Activated T-helper 2 cell treated with anti-CD3 and anti-CD28 coated beads, Interferon-gamma antibody, Interleukin-2, Interleukin-4, amounts not matched to agents 10 μg/mL and 5 μg/mL and 100 μg/mL, durations not matched to agents 14 hours and 24 hours and 36 hours (primary cell): ENCODE measurements at regions not wholly inside any gene's neighbourhood (a gene's known extent, or its start where the extent isn't known, plus 50 kb on each side); places are given as distances from the start of the nearest gene placed in this dataset.

Experiments
- DNase-seq: peaks from one replicate; pipeline ENCODE4 v3.0.0; 2021; ENCODE audit warnings: low spot score
- H3K27ac Mint-ChIP-seq: one replicate; pipeline ENCODE4 v1.8.0; 2021; ENCODE audit warnings: mixed read lengths
- H3K27me3 Mint-ChIP-seq: one replicate; pipeline ENCODE4 v1.8.0; 2021; ENCODE audit warnings: low read depth, mixed read lengths
- H3K36me3 Mint-ChIP-seq: one replicate; pipeline ENCODE4 v1.8.0; 2021; ENCODE audit warnings: low read depth, mixed read lengths
- H3K4me1 Mint-ChIP-seq: one replicate; pipeline ENCODE4 v1.8.0; 2021; ENCODE audit warnings: low read depth, mixed read lengths
- H3K4me3 Mint-ChIP-seq: one replicate; pipeline ENCODE4 v1.8.0; 2021; ENCODE audit warnings: low read depth, mild to moderate bottlenecking, moderate library complexity, mixed read lengths
- H3K9me3 Mint-ChIP-seq: one replicate; pipeline ENCODE4 v1.8.0; 2021; ENCODE audit warnings: mixed read lengths
- intact Hi-C: fragments of 100-400 bp; cut with micrococcal nuclease; formaldehyde crosslinking; loops from one replicate; pipeline ENCODE4 v1.15.1; 2023

DNA sequence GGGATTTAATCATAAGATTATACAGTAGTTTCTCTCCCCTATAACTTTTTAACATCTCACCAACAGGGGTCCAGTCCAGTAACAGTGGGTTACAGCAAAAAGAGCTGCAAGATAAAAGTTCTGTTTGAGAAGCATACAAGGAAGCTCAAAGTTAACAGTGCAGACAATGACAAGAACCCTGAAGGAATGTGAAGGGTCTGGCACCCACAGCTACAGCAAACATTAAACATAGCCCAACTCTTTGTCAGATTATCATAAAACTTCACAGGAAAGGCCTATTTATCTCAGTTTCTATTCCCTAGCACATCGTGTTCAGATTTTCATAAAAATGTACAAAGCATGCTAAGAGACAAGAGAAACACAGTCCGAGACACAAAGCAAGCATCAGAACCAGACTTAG lies 309.4 kb downstream of the DIRAS2 start:
- Mint-ChIP-seq H3K27ac (no peak overlapping the region), H3K4me3 (no peak overlapping the region), H3K27me3 (peaks cover 17% of the 10 kb centered on the region), H3K36me3 (no peaks in the 10 kb centered on the region), H3K4me1 (no peaks in the 10 kb centered on the region), H3K9me3 (no peaks in the 10 kb centered on the region)
- no peak for DNase-seq
- intact Hi-C loops = no loop called here

DNA sequence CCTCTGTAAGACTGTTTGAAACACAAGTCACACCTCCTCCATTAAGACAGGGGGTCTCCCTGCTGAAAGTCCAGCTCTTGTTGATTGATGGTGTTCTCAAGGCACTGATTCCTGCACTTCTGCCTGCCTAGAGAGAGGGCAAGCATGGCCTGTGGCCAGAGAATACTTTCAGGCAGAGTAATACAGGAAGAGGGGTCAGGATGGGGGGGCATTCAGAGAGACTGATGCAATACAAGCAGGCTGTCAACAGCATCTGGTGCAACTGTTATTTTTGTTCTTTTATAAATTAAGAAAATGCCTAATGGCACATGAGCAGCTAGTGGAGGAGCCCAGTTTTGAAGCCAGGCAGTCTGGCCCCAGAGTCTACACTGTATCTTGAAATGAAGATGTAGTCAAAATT lies 302.2 kb downstream of the DIRAS2 start:
- Mint-ChIP-seq H3K36me3 (no peaks in the 10 kb centered on the region), H3K4me3 (no peak overlapping the region), H3K27ac (no peak overlapping the region), H3K4me1 (no peaks in the 10 kb centered on the region), H3K27me3 (peaks cover 11% of the 10 kb centered on the region), H3K9me3 (no peaks in the 10 kb centered on the region)
- DNase-seq = no peak
- intact Hi-C loops = no loop called here

DNA sequence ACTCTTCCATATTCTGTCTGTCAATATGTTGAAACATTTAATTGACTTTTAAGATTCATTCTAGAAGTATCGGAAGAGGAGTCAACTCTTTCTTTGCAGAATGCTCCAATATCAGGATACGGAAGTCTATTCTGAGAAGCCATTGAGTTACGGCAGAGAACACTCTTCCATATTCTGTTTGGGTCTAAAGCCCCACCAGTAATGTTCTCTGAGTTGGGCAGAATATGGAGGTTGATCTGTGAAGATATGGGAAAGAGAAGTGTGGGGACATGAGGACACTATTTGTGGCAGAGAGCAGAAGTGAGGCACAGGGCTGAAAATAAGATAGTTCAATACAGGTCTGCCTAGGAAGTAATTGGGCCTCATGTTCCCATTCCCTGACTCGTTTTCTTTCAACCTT lies 300.0 kb downstream of the DIRAS2 start:
- no peaks in the 10 kb centered on the region for H3K36me3 Mint-ChIP-seq
- no peaks in the 10 kb centered on the region for H3K4me1 Mint-ChIP-seq
- H3K9me3 Mint-ChIP-seq = no peaks in the 10 kb centered on the region
- no peak overlapping the region for H3K27ac Mint-ChIP-seq
- no peak for DNase-seq
- peaks cover 10% of the 10 kb centered on the region for H3K27me3 Mint-ChIP-seq
- intact Hi-C loops = no loop called here
- no peak overlapping the region for H3K4me3 Mint-ChIP-seq

DNA sequence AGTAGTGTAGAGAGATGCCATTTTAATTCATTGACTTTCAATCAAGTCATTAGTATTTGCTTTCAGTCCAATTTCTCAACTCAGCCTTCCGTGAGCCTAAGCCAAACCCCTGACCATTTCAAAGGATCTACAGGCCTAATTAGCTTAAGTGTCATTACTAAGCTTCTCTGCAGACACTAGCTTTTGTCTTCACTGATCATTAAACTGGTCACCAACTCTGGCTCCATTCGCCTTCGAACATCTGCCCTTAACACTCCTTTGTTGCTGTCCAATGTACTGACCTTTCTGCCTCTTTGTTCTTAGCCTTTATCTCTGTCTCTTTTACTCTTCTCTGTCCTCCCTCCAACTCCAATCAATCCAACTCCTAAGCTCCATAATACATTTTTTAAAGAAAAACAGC lies 299.3 kb downstream of the DIRAS2 start:
- Mint-ChIP-seq H3K4me3 (no peak overlapping the region), H3K27ac (no peak overlapping the region), H3K36me3 (no peaks in the 10 kb centered on the region), H3K27me3 (peaks cover 14% of the 10 kb centered on the region), H3K4me1 (no peaks in the 10 kb centered on the region), H3K9me3 (no peaks in the 10 kb centered on the region)
- no peak for DNase-seq
- intact Hi-C loops = no loop called here

DNA sequence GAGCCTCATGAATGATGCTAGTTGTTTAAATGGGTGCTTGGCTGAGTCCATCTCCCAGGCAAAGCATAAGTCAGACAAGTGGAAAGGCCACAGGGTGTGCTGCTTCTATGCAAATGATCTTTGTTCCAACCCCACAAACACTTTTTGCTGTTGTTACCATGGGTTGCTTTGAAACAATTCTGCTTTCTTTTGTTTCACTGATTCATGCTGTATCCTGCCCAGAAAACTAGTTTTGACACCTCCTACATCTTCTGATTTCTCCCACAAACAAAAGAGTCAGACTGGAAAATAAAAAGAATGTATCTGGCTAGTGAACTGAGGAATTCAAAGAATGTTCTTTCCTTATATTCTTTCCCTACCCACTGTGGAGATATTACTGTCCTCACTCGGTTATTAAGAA lies 298.6 kb downstream of the DIRAS2 start:
- intact Hi-C loops = no loop called here
- Mint-ChIP-seq H3K27ac (no peak overlapping the region), H3K27me3 (peaks cover 13% of the 10 kb centered on the region)

DNA sequence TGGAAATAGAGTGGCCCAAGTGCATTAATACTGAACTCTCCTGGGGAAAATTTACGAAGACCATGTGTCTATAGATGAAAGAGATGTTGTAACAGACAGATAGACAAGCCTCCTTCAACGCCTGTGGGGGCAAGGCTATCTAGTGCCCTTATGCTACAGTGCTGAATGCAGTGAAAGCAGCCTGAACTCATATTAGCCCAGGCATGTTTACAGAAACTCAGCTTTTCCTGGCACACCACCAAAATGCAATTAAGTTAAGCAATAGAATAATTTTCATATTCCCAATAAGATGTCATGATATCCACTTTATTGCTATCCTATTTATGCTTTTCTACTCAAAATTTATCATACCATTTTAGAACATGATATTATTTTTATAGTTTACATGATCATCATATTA lies 277.0 kb downstream of the DIRAS2 start:
- H3K36me3 Mint-ChIP-seq = no peaks in the 10 kb centered on the region
- no peak overlapping the region for H3K4me3 Mint-ChIP-seq
- intact Hi-C loops = no loop called here
- no peak overlapping the region for H3K27ac Mint-ChIP-seq
- H3K9me3 Mint-ChIP-seq = no peaks in the 10 kb centered on the region
- no peaks in the 10 kb centered on the region for H3K4me1 Mint-ChIP-seq
- peaks cover 17% of the 10 kb centered on the region for H3K27me3 Mint-ChIP-seq
- DNase-seq = no peak

More for the DNA sequence above, 298.6 kb downstream of the DIRAS2 start:
- Mint-ChIP-seq H3K36me3 (no peaks in the 10 kb centered on the region), H3K9me3 (no peaks in the 10 kb centered on the region), H3K4me3 (no peak overlapping the region), H3K4me1 (no peaks in the 10 kb centered on the region)
- no peak for DNase-seq

DNA sequence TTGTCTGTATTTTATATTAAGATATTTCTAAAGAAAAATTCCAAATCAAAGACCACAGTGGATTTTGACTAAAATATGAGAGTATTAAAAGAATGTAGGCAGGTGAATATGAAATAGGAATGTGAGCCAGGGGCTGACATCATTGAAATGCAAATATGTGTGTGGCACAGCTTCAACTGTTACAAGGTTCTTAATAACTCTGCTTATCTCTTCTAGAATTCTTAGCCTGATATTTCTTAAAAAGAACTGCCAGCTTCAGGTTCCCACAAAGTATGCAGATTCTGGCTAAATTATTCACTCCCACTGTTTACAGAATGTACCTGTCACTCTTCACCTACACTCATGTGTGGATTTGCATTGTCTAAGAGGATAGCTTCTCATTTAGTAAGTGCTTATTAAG lies 274.4 kb downstream of the DIRAS2 start:
- H3K27me3 Mint-ChIP-seq = peaks cover 23% of the 10 kb centered on the region
- H3K9me3 Mint-ChIP-seq = no peaks in the 10 kb centered on the region
- no peak overlapping the region for H3K4me3 Mint-ChIP-seq
- no peaks in the 10 kb centered on the region for H3K4me1 Mint-ChIP-seq
- intact Hi-C loops = no loop called here
- H3K27ac Mint-ChIP-seq = no peak overlapping the region
- no peak for DNase-seq
- no peaks in the 10 kb centered on the region for H3K36me3 Mint-ChIP-seq

DNA sequence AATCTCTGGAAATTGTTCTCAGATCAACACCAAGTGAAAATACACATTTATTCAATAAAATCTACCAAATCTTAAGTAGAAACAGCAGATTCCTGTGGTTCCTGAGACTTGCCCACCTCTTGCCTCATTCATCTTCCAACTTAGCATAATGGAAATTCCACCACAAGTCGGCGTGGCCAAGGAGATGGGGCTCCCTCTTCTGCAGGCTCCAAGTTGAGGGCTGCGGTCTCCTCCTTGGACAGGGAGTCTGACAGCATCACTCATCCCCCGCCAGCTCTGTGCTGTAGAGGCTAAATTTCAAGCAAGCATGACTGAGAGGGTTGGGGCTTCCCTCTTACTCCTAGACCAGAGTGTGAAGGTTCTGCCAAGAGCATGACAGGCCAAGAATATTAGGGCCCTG lies 273.7 kb downstream of the DIRAS2 start:
- intact Hi-C loops = no loop called here
- H3K4me3 Mint-ChIP-seq = no peak overlapping the region
- no peaks in the 10 kb centered on the region for H3K36me3 Mint-ChIP-seq
- DNase-seq = no peak
- H3K27ac Mint-ChIP-seq = no peak overlapping the region
- peaks cover 23% of the 10 kb centered on the region for H3K27me3 Mint-ChIP-seq
- no peaks in the 10 kb centered on the region for H3K4me1 Mint-ChIP-seq
- no peaks in the 10 kb centered on the region for H3K9me3 Mint-ChIP-seq

DNA sequence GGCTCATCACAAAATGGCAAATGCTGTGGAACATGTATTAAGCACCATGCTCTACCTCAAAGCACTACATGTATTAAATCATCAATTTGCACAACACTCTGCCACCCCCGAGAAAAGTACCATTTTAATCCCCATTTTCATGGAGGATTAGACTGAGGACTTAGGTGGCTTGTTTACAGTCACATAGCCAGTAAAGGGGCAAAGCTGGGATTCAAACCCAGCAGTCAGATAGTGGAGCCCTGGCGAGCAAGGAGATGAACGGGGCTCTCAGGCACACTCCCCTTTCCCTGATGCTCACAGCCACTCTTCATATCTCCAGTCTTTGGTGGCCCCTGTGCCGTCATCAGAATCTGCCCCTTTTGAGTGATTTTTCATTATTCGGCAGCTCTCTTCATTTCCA lies 262.9 kb downstream of the DIRAS2 start:
- H3K27ac Mint-ChIP-seq = no peak overlapping the region

DNA sequence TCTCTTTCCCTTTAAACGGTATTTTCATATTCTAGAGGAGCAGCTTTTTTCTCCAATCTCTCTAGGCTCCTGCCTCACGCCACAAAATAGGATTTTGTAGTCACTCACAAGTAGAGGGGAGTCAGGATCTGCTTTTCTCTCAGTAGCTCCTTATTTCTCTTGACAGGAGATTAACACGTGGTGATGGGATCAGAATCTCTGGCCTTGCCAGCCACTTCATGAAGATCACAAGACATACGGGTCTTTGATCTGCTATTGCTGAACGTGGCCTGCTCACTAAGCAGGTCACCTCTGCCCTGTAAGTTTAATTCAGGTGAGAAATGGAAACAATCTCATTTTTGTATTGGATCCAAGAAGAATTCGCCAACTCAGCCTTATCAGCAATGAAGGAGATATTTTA lies 257.5 kb downstream of the DIRAS2 start:
- H3K9me3 Mint-ChIP-seq = no peaks in the 10 kb centered on the region
- intact Hi-C loops = no loop called here
- H3K27ac Mint-ChIP-seq = no peak overlapping the region
- no peak for DNase-seq
- no peaks in the 10 kb centered on the region for H3K36me3 Mint-ChIP-seq
- H3K4me3 Mint-ChIP-seq = no peak overlapping the region
- H3K27me3 Mint-ChIP-seq = peaks cover 12% of the 10 kb centered on the region
- no peaks in the 10 kb centered on the region for H3K4me1 Mint-ChIP-seq

More for the DNA sequence above, 262.9 kb downstream of the DIRAS2 start:
- no peaks in the 10 kb centered on the region for H3K4me1 Mint-ChIP-seq
- intact Hi-C loops = no loop called here
- DNase-seq = no peak
- H3K4me3 Mint-ChIP-seq = no peak overlapping the region
- no peaks in the 10 kb centered on the region for H3K9me3 Mint-ChIP-seq
- peaks cover 5% of the 10 kb centered on the region for H3K27me3 Mint-ChIP-seq
- no peaks in the 10 kb centered on the region for H3K36me3 Mint-ChIP-seq

DNA sequence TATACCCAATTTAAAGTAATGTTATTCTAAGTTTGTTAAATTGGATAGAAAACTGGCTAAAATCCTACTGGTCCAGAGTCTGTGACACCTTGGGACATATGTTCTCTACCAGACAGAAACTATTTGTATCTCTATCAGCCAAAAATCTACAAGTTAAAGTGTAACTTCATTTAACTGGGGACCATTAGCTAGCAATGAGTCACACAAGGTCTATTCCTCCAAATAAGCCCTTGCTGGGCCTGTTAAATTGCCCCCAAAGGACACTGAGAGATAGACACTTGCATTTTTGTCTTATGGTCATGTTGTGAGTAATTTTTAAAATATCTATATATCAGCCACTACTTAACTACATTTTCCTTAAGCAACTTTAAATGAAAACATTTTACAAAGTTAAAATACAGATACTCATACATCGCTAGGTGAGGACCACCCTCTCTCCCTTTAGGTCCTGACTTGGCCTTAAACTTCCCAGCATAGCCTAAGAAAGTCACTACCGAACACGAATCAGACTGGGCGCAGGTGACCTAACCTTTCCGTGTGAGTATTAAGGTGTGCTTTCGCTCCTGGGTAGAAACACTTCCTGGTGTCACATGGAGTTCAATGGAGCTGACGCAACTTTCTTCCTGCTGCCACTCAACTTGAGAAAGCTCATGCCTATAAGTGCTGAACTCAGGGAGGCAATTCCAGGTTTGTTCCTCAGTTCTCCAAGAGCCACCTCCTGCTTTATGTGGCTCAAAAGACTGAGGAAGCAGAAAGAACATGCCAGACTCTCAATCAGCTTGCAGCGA lies 249.1 kb downstream of the DIRAS2 start:
- no peaks in the 10 kb centered on the region for H3K9me3 Mint-ChIP-seq
- peaks cover 4% of the 10 kb centered on the region for H3K27me3 Mint-ChIP-seq
- no peaks in the 10 kb centered on the region for H3K4me1 Mint-ChIP-seq
- DNase-seq = no peak
- no peak overlapping the region for H3K27ac Mint-ChIP-seq
- no peaks in the 10 kb centered on the region for H3K36me3 Mint-ChIP-seq
- intact Hi-C loops = no loop called here
- no peak overlapping the region for H3K4me3 Mint-ChIP-seq

DNA sequence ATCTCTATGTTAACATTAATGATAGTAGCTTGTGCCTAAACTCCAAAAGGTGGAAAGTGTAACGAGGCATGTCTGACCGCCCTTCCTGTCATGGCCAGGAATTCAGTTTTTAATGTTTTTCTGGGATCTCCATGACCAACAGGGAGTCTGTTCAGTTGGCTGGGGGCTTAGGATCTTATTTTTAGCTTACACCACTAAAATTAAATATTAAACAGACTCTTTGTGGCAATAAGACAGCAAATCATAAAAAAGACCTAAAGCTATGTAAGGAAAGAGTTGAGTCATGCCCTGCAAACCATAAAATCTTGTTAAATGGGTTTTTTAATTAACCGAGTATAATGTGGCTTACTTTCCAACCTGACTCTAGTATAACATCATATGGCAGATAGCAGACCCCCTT lies 247.8 kb downstream of the DIRAS2 start:
- no peak for DNase-seq
- Mint-ChIP-seq H3K27ac (no peak overlapping the region), H3K36me3 (no peaks in the 10 kb centered on the region), H3K4me3 (no peak overlapping the region), H3K27me3 (peaks cover 3% of the 10 kb centered on the region), H3K4me1 (no peaks in the 10 kb centered on the region), H3K9me3 (no peaks in the 10 kb centered on the region)
- intact Hi-C loops = no loop called here

DNA sequence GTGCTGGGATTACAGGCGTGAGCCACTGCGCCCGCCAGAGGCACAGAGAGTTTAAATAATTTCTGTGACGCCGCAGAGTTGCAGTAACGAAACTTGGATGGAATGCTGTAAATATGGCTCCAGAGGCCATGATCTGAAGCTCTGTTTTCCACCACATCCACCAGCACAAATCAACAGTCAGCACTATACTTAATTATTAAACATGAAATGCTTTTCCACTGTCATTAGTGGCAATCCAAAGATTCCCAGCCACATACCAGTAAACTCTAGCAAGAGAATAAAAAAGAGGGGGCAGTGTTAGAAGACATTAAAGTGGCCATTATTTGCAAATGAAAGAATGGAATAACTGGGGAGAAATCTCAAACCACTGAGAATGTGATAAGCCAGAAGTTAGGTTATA lies 242.5 kb downstream of the DIRAS2 start:
- H3K4me1 Mint-ChIP-seq = no peaks in the 10 kb centered on the region
- H3K9me3 Mint-ChIP-seq = no peaks in the 10 kb centered on the region
- no peak for DNase-seq
- H3K27me3 Mint-ChIP-seq = peaks cover 2% of the 10 kb centered on the region
- H3K36me3 Mint-ChIP-seq = no peaks in the 10 kb centered on the region
- no peak overlapping the region for H3K27ac Mint-ChIP-seq
- H3K4me3 Mint-ChIP-seq = no peak overlapping the region
- intact Hi-C loops = no loop called here

DNA sequence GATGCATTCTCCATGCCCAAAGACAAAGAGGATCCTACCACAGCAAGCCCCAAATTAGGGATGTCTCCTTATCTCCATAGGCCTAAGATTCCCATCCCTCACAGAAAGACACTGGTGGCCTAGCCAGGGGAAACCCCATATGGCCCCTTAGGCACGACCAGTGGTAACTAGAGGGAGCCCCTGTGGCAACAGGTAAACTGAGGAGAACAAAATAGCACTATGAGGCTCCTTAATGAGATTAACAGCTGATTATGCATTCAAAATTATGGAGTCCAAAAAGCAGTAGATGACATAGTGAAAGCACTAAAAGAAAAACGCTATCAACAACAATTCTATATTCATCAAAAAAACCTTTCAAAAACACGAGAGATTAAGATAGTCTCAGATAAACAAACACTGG lies 234.0 kb downstream of the DIRAS2 start:
- Mint-ChIP-seq H3K27ac (no peak overlapping the region), H3K4me1 (no peaks in the 10 kb centered on the region), H3K9me3 (no peaks in the 10 kb centered on the region), H3K4me3 (no peak overlapping the region), H3K27me3 (peaks cover 9% of the 10 kb centered on the region), H3K36me3 (no peaks in the 10 kb centered on the region)
- intact Hi-C loops = no loop called here
- DNase-seq = no peak
